ENCODE measurements at regions not wholly inside any gene's neighbourhood (a gene's known extent, or its start where the extent isn't known, plus 50 kb on each side); places are given as distances from the start of the nearest gene placed in this dataset.
A peak's percentile ranks its signal among the peaks of the same experiment; 100 is the strongest.

GRCh38 chr7:47196106-47196645, 385.7 kb downstream of the TNS3 start:
- Histone ChIP-seq H3K4me3 (ENCODE audit: insufficient read depth, low read length) (no peak overlapping the region), H3K9me3 (ENCODE audit: low read depth, low read length) (no peaks in the 10 kb centered on the region), H2AFZ (ENCODE audit: low read length) (no peak overlapping the region), H3K27ac (ENCODE audit: low read depth, low read length) (no peak overlapping the region), H3K4me2 (ENCODE audit: insufficient read depth, low read length) (no peak overlapping the region), H3K27me3 (ENCODE audit: insufficient read depth, low read length) (peaks cover 36% of the 10 kb centered on the region), H4K20me1 (ENCODE audit: insufficient read depth, low read length) (no peaks in the 10 kb centered on the region), H3K79me2 (ENCODE audit: insufficient read depth, low read length) (no peaks in the 10 kb centered on the region), H3K36me3 (ENCODE audit: insufficient read depth, low read length) (no peaks in the 10 kb centered on the region), H3K4me1 (ENCODE audit: insufficient read depth, low read length) (no peaks in the 10 kb centered on the region)
- DNase-seq (ENCODE audit: insufficient read length, low spot score, missing footprints): no peak
- no peak for TF ChIP-seq CTCF (IDR thresholded peaks at IDR 0.05; ENCODE audit: extremely low read depth, low read depth, low read length)

- H3K9me3 ChIP-seq (ENCODE audit: low read depth, low read length): no peaks in the 10 kb centered on the region
- H3K79me2 ChIP-seq (ENCODE audit: insufficient read depth, low read length): no peaks in the 10 kb centered on the region
- no peak overlapping the region for H3K4me2 ChIP-seq (ENCODE audit: insufficient read depth, low read length)
- DNase-seq (ENCODE audit: insufficient read length, low spot score, missing footprints): no peak
- H4K20me1 ChIP-seq (ENCODE audit: insufficient read depth, low read length): no peaks in the 10 kb centered on the region
- no peak overlapping the region for H2AFZ ChIP-seq (ENCODE audit: low read length)
- H3K4me3 ChIP-seq (ENCODE audit: insufficient read depth, low read length): no peak overlapping the region
- H3K36me3 ChIP-seq (ENCODE audit: insufficient read depth, low read length): no peaks in the 10 kb centered on the region
- peaks cover 42% of the 10 kb centered on the region for H3K27me3 ChIP-seq (ENCODE audit: insufficient read depth, low read length)
- peak; percentile 28 for TF ChIP-seq CTCF (IDR thresholded peaks at IDR 0.05; ENCODE audit: extremely low read depth, low read depth, low read length)
- H3K27ac ChIP-seq (ENCODE audit: low read depth, low read length): no peak overlapping the region
- H3K4me1 ChIP-seq (ENCODE audit: insufficient read depth, low read length): no peaks in the 10 kb centered on the region
These were observed 386.3 kb downstream of the TNS3 start for GRCh38 chr7:47195641-47196040.

- H3K79me2 ChIP-seq (ENCODE audit: insufficient read depth, low read length): no peaks in the 10 kb centered on the region
- H3K4me2 ChIP-seq (ENCODE audit: insufficient read depth, low read length): no peak overlapping the region
- no peaks in the 10 kb centered on the region for H4K20me1 ChIP-seq (ENCODE audit: insufficient read depth, low read length)
- H3K9me3 ChIP-seq (ENCODE audit: low read depth, low read length): no peaks in the 10 kb centered on the region
- H2AFZ ChIP-seq (ENCODE audit: low read length): no peak overlapping the region
- H3K36me3 ChIP-seq (ENCODE audit: insufficient read depth, low read length): no peaks in the 10 kb centered on the region
- H3K4me3 ChIP-seq (ENCODE audit: insufficient read depth, low read length): no peak overlapping the region
- H3K4me1 ChIP-seq (ENCODE audit: insufficient read depth, low read length): no peaks in the 10 kb centered on the region
- no peak for TF ChIP-seq CTCF (IDR thresholded peaks at IDR 0.05; ENCODE audit: extremely low read depth, low read depth, low read length)
- no peak overlapping the region for H3K27ac ChIP-seq (ENCODE audit: low read depth, low read length)
- DNase-seq (ENCODE audit: insufficient read length, low spot score, missing footprints): no peak
- peaks cover 50% of the 10 kb centered on the region for H3K27me3 ChIP-seq (ENCODE audit: insufficient read depth, low read length)
These were observed 387.3 kb downstream of the TNS3 start for GRCh38 chr7:47194516-47195057.

- no peak for DNase-seq (ENCODE audit: insufficient read length, low spot score, missing footprints)
- Histone ChIP-seq H3K4me3 (ENCODE audit: insufficient read depth, low read length) (no peak overlapping the region), H3K79me2 (ENCODE audit: insufficient read depth, low read length) (no peaks in the 10 kb centered on the region), H4K20me1 (ENCODE audit: insufficient read depth, low read length) (no peaks in the 10 kb centered on the region), H3K9me3 (ENCODE audit: low read depth, low read length) (no peaks in the 10 kb centered on the region), H2AFZ (ENCODE audit: low read length) (no peak overlapping the region), H3K4me2 (ENCODE audit: insufficient read depth, low read length) (no peak overlapping the region), H3K4me1 (ENCODE audit: insufficient read depth, low read length) (no peaks in the 10 kb centered on the region), H3K27me3 (ENCODE audit: insufficient read depth, low read length) (peaks cover 48% of the 10 kb centered on the region), H3K27ac (ENCODE audit: low read depth, low read length) (no peak overlapping the region), H3K36me3 (ENCODE audit: insufficient read depth, low read length) (no peaks in the 10 kb centered on the region)
- TF ChIP-seq CTCF (IDR thresholded peaks at IDR 0.05; ENCODE audit: extremely low read depth, low read depth, low read length): no peak
These were observed 388.9 kb downstream of the TNS3 start for GRCh38 chr7:47192978-47193377.

Data from osteoblast (primary cell).